Keratinocyte (primary cell): ENCODE measurements at regions not wholly inside any gene's neighbourhood (a gene's known extent, or its start where the extent isn't known, plus 50 kb on each side); places are given as distances from the start of the nearest gene placed in this dataset.

Experiments used
- DNase-seq: peaks from one replicate; pipeline ENCODE4 v3.0.0-alpha.2; 2011; ENCODE audit warnings: low read depth, missing footprints, low spot score
- FAIRE-seq: peaks from 2 replicates; lab custom pipeline; 2011; peaks lifted over from hg19 to GRCh38; lab: Jason Lieb, UNC
- H2AFZ ChIP-seq: 2 replicates; pipeline ENCODE4 v1.6.0; 2012; ENCODE audit warnings: low read length, control low read depth, inconsistent platforms; ENCODE audit not compliant: control insufficient read depth
- H3K27ac ChIP-seq: 2 replicates; pipeline ENCODE4 v1.5.1; 2011; ENCODE audit warnings: low read length; ENCODE audit not compliant: control insufficient read depth, insufficient read depth
- H3K27me3 ChIP-seq: 3 replicates; pipeline ENCODE4 v1.6.0; 2011; ENCODE audit warnings: low read length; ENCODE audit not compliant: control insufficient read depth, insufficient read depth; ENCODE audit errors: extremely low read depth
- H3K36me3 ChIP-seq, 2 experiments: 2 replicates in 1 of 2; 3 replicates in 1 of 2; pipeline ENCODE4 v1.5.1; 2011; ENCODE audit warnings: low read length in 2 of 2, mild to moderate bottlenecking in 1 of 2; ENCODE audit not compliant: control insufficient read depth in 2 of 2, insufficient read depth in 2 of 2; ENCODE audit errors: extremely low read depth in 1 of 2
- H3K4me1 ChIP-seq: 3 replicates; pipeline ENCODE4 v1.5.1; 2011; ENCODE audit warnings: low read length; ENCODE audit not compliant: control insufficient read depth, insufficient read depth; ENCODE audit errors: extremely low read depth
- H3K4me2 ChIP-seq: 3 replicates; pipeline ENCODE4 v1.6.0; 2011; ENCODE audit warnings: low read depth, low read length; ENCODE audit not compliant: control insufficient read depth, insufficient read depth; ENCODE audit errors: extremely low read depth
- H3K4me3 ChIP-seq, 3 experiments: fragments of 200-600 bp in 1 of 3; sonication (generic) in 1 of 3; 2 replicates in 2 of 3; 3 replicates in 1 of 3; pipeline ENCODE4 v1.5.1; 2011 to 2016; ENCODE audit warnings: low read length in 3 of 3, mild to moderate bottlenecking in 3 of 3, control low read depth in 2 of 3, inconsistent platforms in 1 of 3, low read depth in 1 of 3, mixed read lengths in 1 of 3, mixed run types in 1 of 3, moderate library complexity in 1 of 3; ENCODE audit not compliant: control insufficient read depth in 2 of 3, insufficient read depth in 2 of 3; ENCODE audit errors: extremely low read depth in 1 of 3
- H3K79me2 ChIP-seq: 2 replicates; pipeline ENCODE4 v1.6.0; 2012; ENCODE audit warnings: low read length; ENCODE audit not compliant: control insufficient read depth, insufficient read depth
- H3K9ac ChIP-seq: 3 replicates; pipeline ENCODE4 v1.6.0; 2011; ENCODE audit warnings: low read length; ENCODE audit not compliant: control insufficient read depth, insufficient read depth; ENCODE audit errors: extremely low read depth
- H3K9me1 ChIP-seq: 3 replicates; pipeline ENCODE4 v1.6.0; 2011; ENCODE audit warnings: low read length; ENCODE audit not compliant: control insufficient read depth, insufficient read depth; ENCODE audit errors: extremely low read depth
- H3K9me3 ChIP-seq: 2 replicates; pipeline ENCODE4 v1.5.1; 2012; ENCODE audit warnings: low read depth, low read length; ENCODE audit not compliant: control insufficient read depth
- H4K20me1 ChIP-seq: 3 replicates; pipeline ENCODE4 v1.6.0; 2011; ENCODE audit warnings: low read length; ENCODE audit not compliant: control insufficient read depth, insufficient read depth; ENCODE audit errors: extremely low read depth
- EZH2 ChIP-seq: IDR thresholded peaks from one replicate; pipeline ENCODE4 v1.6.1; 2012; ENCODE audit warnings: inconsistent platforms, mild to moderate bottlenecking, low read length, moderate library complexity
- dilution Hi-C: fragments of 300-500 bp; cut with MboI; formaldehyde crosslinking; loops from one replicate; pipeline ENCODE4 v1.7.0; 2020; ENCODE audit warnings: low sequenced_read_pairs; ENCODE audit not compliant: extremely low pct_ligation_motif_present
- TF ChIP-seq, protein P1 (sequence below), 3 experiments: IDR thresholded peaks in 1 of 3; conservative IDR thresholded peaks in 1 of 3; optimal IDR thresholded peaks in 1 of 3; 2 replicates in 2 of 3; 3 replicates in 1 of 3; pipeline versions ENCODE3 to v1.5.1; 2011; ENCODE audit warnings: low read length in 3 of 3, mild to moderate bottlenecking in 3 of 3, moderate library complexity in 2 of 3, control low read depth in 1 of 3, inconsistent platforms in 1 of 3; ENCODE audit not compliant: insufficient read depth in 2 of 3; ENCODE audit errors: extremely low read depth in 1 of 3

DNA sequence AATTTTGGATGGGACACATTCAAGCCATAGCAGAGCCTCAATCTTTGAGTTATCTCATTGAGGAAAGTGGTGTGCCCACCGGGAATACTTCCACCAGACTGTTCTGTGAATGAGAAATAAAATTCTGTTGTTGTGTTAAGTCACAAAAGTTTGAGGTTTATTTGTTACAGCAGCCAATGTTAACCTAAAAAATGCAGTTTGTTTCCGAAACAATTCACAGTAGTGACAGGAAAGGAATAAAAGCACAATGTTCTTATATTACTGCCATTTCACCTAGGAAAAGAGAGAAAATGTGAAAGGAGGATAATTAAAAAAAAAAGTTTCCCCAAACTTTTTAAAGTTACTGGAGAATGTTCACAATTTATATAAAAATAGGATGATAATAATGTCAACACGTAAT, 344.6 kb downstream of the CD83 start:
- no peak overlapping the region for H3K4me2 ChIP-seq
- DNase-seq = no peak
- dilution Hi-C loops = no loop called here
- no peaks in the 10 kb centered on the region for H4K20me1 ChIP-seq
- H3K27ac ChIP-seq = no peak overlapping the region
- no peak overlapping the region for H3K9ac ChIP-seq
- H3K4me3 ChIP-seq = no peak overlapping the region
- H3K36me3 ChIP-seq = no peaks in the 10 kb centered on the region
- no peaks in the 10 kb centered on the region for H3K9me1 ChIP-seq
- H3K4me1 ChIP-seq = peaks cover 13% of the 10 kb centered on the region
- no peaks in the 10 kb centered on the region for H3K9me3 ChIP-seq
- H3K27me3 ChIP-seq = no peaks in the 10 kb centered on the region
- no peak for FAIRE-seq
- H2AFZ ChIP-seq = no peak overlapping the region
- TF ChIP-seq, protein P1, sequence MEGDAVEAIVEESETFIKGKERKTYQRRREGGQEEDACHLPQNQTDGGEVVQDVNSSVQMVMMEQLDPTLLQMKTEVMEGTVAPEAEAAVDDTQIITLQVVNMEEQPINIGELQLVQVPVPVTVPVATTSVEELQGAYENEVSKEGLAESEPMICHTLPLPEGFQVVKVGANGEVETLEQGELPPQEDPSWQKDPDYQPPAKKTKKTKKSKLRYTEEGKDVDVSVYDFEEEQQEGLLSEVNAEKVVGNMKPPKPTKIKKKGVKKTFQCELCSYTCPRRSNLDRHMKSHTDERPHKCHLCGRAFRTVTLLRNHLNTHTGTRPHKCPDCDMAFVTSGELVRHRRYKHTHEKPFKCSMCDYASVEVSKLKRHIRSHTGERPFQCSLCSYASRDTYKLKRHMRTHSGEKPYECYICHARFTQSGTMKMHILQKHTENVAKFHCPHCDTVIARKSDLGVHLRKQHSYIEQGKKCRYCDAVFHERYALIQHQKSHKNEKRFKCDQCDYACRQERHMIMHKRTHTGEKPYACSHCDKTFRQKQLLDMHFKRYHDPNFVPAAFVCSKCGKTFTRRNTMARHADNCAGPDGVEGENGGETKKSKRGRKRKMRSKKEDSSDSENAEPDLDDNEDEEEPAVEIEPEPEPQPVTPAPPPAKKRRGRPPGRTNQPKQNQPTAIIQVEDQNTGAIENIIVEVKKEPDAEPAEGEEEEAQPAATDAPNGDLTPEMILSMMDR (optimal IDR thresholded peaks at IDR 0.05 in 1 of 3, IDR thresholded peaks at IDR 0.05 in 1 of 3, conservative IDR thresholded peaks at IDR 0.05 in 1 of 3; ENCODE audit: extremely low read depth in 1 of 3, insufficient read depth in 2 of 3, low read length in 3 of 3) = no peak
- TF ChIP-seq EZH2 = no peak
- no peaks in the 10 kb centered on the region for H3K79me2 ChIP-seq

DNA sequence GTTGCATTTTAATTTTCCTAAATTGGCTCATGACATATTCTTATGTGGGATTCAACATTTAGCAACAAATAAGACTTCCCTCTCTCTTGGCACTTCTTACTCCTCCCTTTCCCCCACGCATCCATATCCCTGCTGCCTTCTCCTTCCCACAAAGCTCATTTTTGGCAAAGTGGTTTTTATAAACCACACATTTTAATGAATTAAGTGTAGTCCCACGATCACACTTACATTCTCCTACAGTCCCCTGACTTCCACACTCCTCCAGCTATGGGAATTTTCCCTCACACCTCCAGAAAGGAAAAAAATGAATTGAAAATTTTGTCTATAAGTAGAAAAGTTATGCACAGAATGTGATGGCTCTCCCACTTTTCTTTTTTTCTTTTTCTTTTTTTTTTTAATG, 345.0 kb downstream of the CD83 start:
- Histone ChIP-seq H3K27me3 (no peaks in the 10 kb centered on the region), H3K4me2 (no peak overlapping the region), H3K4me1 (peaks cover 13% of the 10 kb centered on the region), H3K27ac (no peak overlapping the region), H3K79me2 (no peaks in the 10 kb centered on the region), H2AFZ (no peak overlapping the region), H3K36me3 (no peaks in the 10 kb centered on the region), H3K9me1 (no peaks in the 10 kb centered on the region), H3K9me3 (no peaks in the 10 kb centered on the region), H4K20me1 (no peaks in the 10 kb centered on the region), H3K4me3 (no peak overlapping the region), H3K9ac (no peak overlapping the region)
- FAIRE-seq (no peak), DNase-seq (no peak)
- TF ChIP-seq, protein P1 (optimal IDR thresholded peaks at IDR 0.05 in 1 of 3, IDR thresholded peaks at IDR 0.05 in 1 of 3, conservative IDR thresholded peaks at IDR 0.05 in 1 of 3; ENCODE audit: extremely low read depth in 1 of 3, insufficient read depth in 2 of 3, low read length in 3 of 3) = no peak
- TF ChIP-seq EZH2 = no peak
- dilution Hi-C loops = no loop called here
